Immature natural killer cell (primary cell): ENCODE measurements at regions not wholly inside any gene's neighbourhood (a gene's known extent, or its start where the extent isn't known, plus 50 kb on each side); places are given as distances from the start of the nearest gene placed in this dataset.

Experiments used
- DNase-seq, 3 donors: peaks; one replicate each; pipeline ENCODE4 v3.0.0; 2022; ENCODE audit warnings: mixed read lengths in 1 of 3
- H3K27ac Mint-ChIP-seq, 6 donors: one replicate each; pipeline ENCODE4 v1.8.0; 2020; ENCODE audit warnings: mixed read lengths in 6 of 6, mild to moderate bottlenecking in 5 of 6, inconsistent platforms in 4 of 6, moderate library complexity in 3 of 6
- H3K27me3 Mint-ChIP-seq, 3 donors: one replicate each; pipeline ENCODE4 v1.8.0; 2020 to 2021; ENCODE audit warnings: low read depth in 3 of 3, mild to moderate bottlenecking in 3 of 3, mixed read lengths in 3 of 3, moderate library complexity in 3 of 3, inconsistent platforms in 1 of 3
- H3K36me3 Mint-ChIP-seq, 3 donors: one replicate each; pipeline ENCODE4 v1.8.0; 2020; ENCODE audit warnings: mixed read lengths in 3 of 3, inconsistent platforms in 2 of 3, mild to moderate bottlenecking in 2 of 3
- H3K4me1 Mint-ChIP-seq, 2 donors: one replicate each; pipeline ENCODE4 v1.8.0; 2020; ENCODE audit warnings: inconsistent platforms in 2 of 2, mild to moderate bottlenecking in 2 of 2, mixed read lengths in 2 of 2, moderate library complexity in 1 of 2
- H3K4me3 Mint-ChIP-seq, 5 donors: one replicate each; pipeline ENCODE4 v1.8.0; 2020; ENCODE audit warnings: mild to moderate bottlenecking in 5 of 5, mixed read lengths in 5 of 5, inconsistent platforms in 3 of 5, moderate library complexity in 3 of 5
- H3K9me3 Mint-ChIP-seq, 6 donors: one replicate each; pipeline ENCODE4 v1.8.0; 2020; ENCODE audit warnings: mild to moderate bottlenecking in 6 of 6, mixed read lengths in 6 of 6, inconsistent platforms in 4 of 6, moderate library complexity in 3 of 6

- Mint-ChIP-seq H3K36me3 (no peaks in the 10 kb centered on the region), H3K4me3 (no peak overlapping the region), H3K27ac (no peak overlapping the region), H3K9me3 (peaks cover 0 to 4% (median 0%) of the 10 kb centered on the region in 6 donors), H3K4me1 (no peaks in the 10 kb centered on the region), H3K27me3 (peaks cover 0 to 2% (median 1%) of the 10 kb centered on the region in 3 donors)
- DNase-seq: no peak
Observed at GRCh38 chr2:118657466-118657865, 190.0 kb downstream of the EN1 start.

GRCh38 chr2:118654945-118655344 lies 192.5 kb downstream of the EN1 start:
- Mint-ChIP-seq H3K4me3 (no peak overlapping the region), H3K9me3 (peaks cover 0 to 17% (median 8%) of the 10 kb centered on the region in 6 donors), H3K27me3 (peaks cover 0 to 5% (median 0%) of the 10 kb centered on the region in 3 donors)

GRCh38 chr2:118650327-118650726 lies 197.1 kb downstream of the EN1 start:
- DNase-seq: no peak
- peaks cover 0 to 6% (median 3%) of the 10 kb centered on the region in 3 donors for H3K36me3 Mint-ChIP-seq
- H3K4me3 Mint-ChIP-seq: no peak overlapping the region
- H3K4me1 Mint-ChIP-seq: no peaks in the 10 kb centered on the region
- peaks cover 0 to 4% (median 3%) of the 10 kb centered on the region in 3 donors for H3K27me3 Mint-ChIP-seq
- no peak overlapping the region for H3K27ac Mint-ChIP-seq
- H3K9me3 Mint-ChIP-seq: peaks cover 0 to 22% (median 8%) of the 10 kb centered on the region in 6 donors

More at GRCh38 chr2:118654945-118655344, 192.5 kb downstream of the EN1 start:
- Mint-ChIP-seq H3K27ac (no peak overlapping the region), H3K4me1 (no peaks in the 10 kb centered on the region), H3K36me3 (peaks cover 0 to 6% (median 3%) of the 10 kb centered on the region in 3 donors)
- no peak for DNase-seq

- no peak overlapping the region for H3K4me3 Mint-ChIP-seq
- H3K9me3 Mint-ChIP-seq: peaks cover 0 to 18% (median 5%) of the 10 kb centered on the region in 6 donors
- H3K36me3 Mint-ChIP-seq: peaks cover 0 to 3% (median under 1%) of the 10 kb centered on the region in 3 donors
- DNase-seq: no peak
- no peaks in the 10 kb centered on the region for H3K4me1 Mint-ChIP-seq
- H3K27ac Mint-ChIP-seq: no peak overlapping the region
- peaks cover 0 to 3% (median 0%) of the 10 kb centered on the region in 3 donors for H3K27me3 Mint-ChIP-seq
Observed at GRCh38 chr2:118645876-118646275, 201.6 kb downstream of the EN1 start.

- Mint-ChIP-seq H3K36me3 (no peaks in the 10 kb centered on the region), H3K27ac (no peak overlapping the region), H3K4me1 (no peaks in the 10 kb centered on the region), H3K27me3 (no peaks in the 10 kb centered on the region), H3K9me3 (peaks cover 0 to 4% (median 0%) of the 10 kb centered on the region in 6 donors), H3K4me3 (no peak overlapping the region)
- no peak for DNase-seq
Observed at GRCh38 chr2:118644190-118644589, 203.3 kb downstream of the EN1 start.

GRCh38 chr2:118643294-118643693 lies 204.2 kb downstream of the EN1 start:
- Mint-ChIP-seq H3K36me3 (no peaks in the 10 kb centered on the region), H3K9me3 (peaks cover 0 to 4% (median 0%) of the 10 kb centered on the region in 6 donors), H3K27me3 (no peaks in the 10 kb centered on the region), H3K27ac (no peak overlapping the region), H3K4me1 (no peaks in the 10 kb centered on the region), H3K4me3 (no peak overlapping the region)
- no peak for DNase-seq

- no peak for DNase-seq
- H3K27me3 Mint-ChIP-seq: no peaks in the 10 kb centered on the region
- no peaks in the 10 kb centered on the region for H3K4me1 Mint-ChIP-seq
- H3K9me3 Mint-ChIP-seq: peaks cover 0 to 4% (median 0%) of the 10 kb centered on the region in 6 donors
- no peak overlapping the region for H3K4me3 Mint-ChIP-seq
- no peaks in the 10 kb centered on the region for H3K36me3 Mint-ChIP-seq
- H3K27ac Mint-ChIP-seq: no peak overlapping the region
Observed at GRCh38 chr2:118642501-118642900, 204.9 kb downstream of the EN1 start.

GRCh38 chr2:118641711-118642110 lies 205.7 kb downstream of the EN1 start:
- Mint-ChIP-seq H3K36me3 (no peaks in the 10 kb centered on the region), H3K9me3 (peaks cover 0 to 4% (median 0%) of the 10 kb centered on the region in 6 donors), H3K4me1 (no peaks in the 10 kb centered on the region), H3K4me3 (no peak overlapping the region), H3K27ac (no peak overlapping the region), H3K27me3 (no peaks in the 10 kb centered on the region)
- no peak for DNase-seq

GRCh38 chr2:118639371-118639770 lies 208.1 kb downstream of the EN1 start:
- H3K27ac Mint-ChIP-seq: no peak overlapping the region
- DNase-seq: no peak
- H3K9me3 Mint-ChIP-seq: peaks cover 0 to 5% (median 2%) of the 10 kb centered on the region in 6 donors
- no peaks in the 10 kb centered on the region for H3K27me3 Mint-ChIP-seq
- no peaks in the 10 kb centered on the region for H3K4me1 Mint-ChIP-seq
- H3K4me3 Mint-ChIP-seq: no peak overlapping the region
- H3K36me3 Mint-ChIP-seq: no peaks in the 10 kb centered on the region

- no peaks in the 10 kb centered on the region for H3K4me1 Mint-ChIP-seq
- no peak for DNase-seq
- H3K27me3 Mint-ChIP-seq: no peaks in the 10 kb centered on the region
- H3K9me3 Mint-ChIP-seq: peaks cover 0 to 5% (median 3%) of the 10 kb centered on the region in 6 donors
- no peak overlapping the region for H3K27ac Mint-ChIP-seq
- H3K36me3 Mint-ChIP-seq: no peaks in the 10 kb centered on the region
- no peak overlapping the region for H3K4me3 Mint-ChIP-seq
Observed at GRCh38 chr2:118638453-118638852, 209.0 kb downstream of the EN1 start.

GRCh38 chr2:118635891-118636290 lies 211.6 kb downstream of the EN1 start:
- Mint-ChIP-seq H3K4me1 (no peaks in the 10 kb centered on the region), H3K4me3 (no peak overlapping the region), H3K27me3 (peaks cover 0 to 2% (median 0%) of the 10 kb centered on the region in 3 donors), H3K9me3 (peaks cover 0 to 5% (median 4%) of the 10 kb centered on the region in 6 donors), H3K36me3 (no peaks in the 10 kb centered on the region), H3K27ac (no peak overlapping the region)
- no peak for DNase-seq

GRCh38 chr2:118634876-118635275 lies 212.6 kb downstream of the EN1 start:
- Mint-ChIP-seq H3K9me3 (peaks cover 0 to 5% (median 4%) of the 10 kb centered on the region in 6 donors), H3K36me3 (no peaks in the 10 kb centered on the region), H3K27me3 (peaks cover 0 to 2% (median 0%) of the 10 kb centered on the region in 3 donors), H3K4me1 (no peaks in the 10 kb centered on the region), H3K27ac (no peak overlapping the region), H3K4me3 (no peak overlapping the region)
- DNase-seq: no peak

GRCh38 chr2:118633371-118634018 lies 214.0 kb downstream of the EN1 start:
- Mint-ChIP-seq H3K9me3 (peaks cover 0 to 5% (median 4%) of the 10 kb centered on the region in 6 donors), H3K4me1 (no peaks in the 10 kb centered on the region), H3K27ac (no peak overlapping the region), H3K4me3 (no peak overlapping the region), H3K36me3 (no peaks in the 10 kb centered on the region), H3K27me3 (peaks cover 0 to 2% (median 0%) of the 10 kb centered on the region in 3 donors)
- no peak for DNase-seq

GRCh38 chr2:118632921-118633320 lies 214.5 kb downstream of the EN1 start:
- Mint-ChIP-seq H3K27me3 (peaks cover 0 to 2% (median 0%) of the 10 kb centered on the region in 3 donors), H3K27ac (no peak overlapping the region), H3K4me1 (no peaks in the 10 kb centered on the region), H3K36me3 (no peaks in the 10 kb centered on the region), H3K4me3 (no peak overlapping the region), H3K9me3 (peaks cover 0 to 5% (median 4%) of the 10 kb centered on the region in 6 donors)
- no peak for DNase-seq

GRCh38 chr2:118627156-118627555 lies 220.3 kb downstream of the EN1 start:
- Mint-ChIP-seq H3K9me3 (peaks cover 0 to 5% (median 0%) of the 10 kb centered on the region in 6 donors), H3K4me3 (no peak overlapping the region), H3K36me3 (no peaks in the 10 kb centered on the region), H3K27me3 (peaks cover 0 to 8% (median 6%) of the 10 kb centered on the region in 3 donors), H3K27ac (no peak overlapping the region), H3K4me1 (no peaks in the 10 kb centered on the region)
- no peak for DNase-seq
